ENCODE measurements at regions not wholly inside any gene's neighbourhood (a gene's known extent, or its start where the extent isn't known, plus 50 kb on each side); places are given as distances from the start of the nearest gene placed in this dataset.

DNA sequence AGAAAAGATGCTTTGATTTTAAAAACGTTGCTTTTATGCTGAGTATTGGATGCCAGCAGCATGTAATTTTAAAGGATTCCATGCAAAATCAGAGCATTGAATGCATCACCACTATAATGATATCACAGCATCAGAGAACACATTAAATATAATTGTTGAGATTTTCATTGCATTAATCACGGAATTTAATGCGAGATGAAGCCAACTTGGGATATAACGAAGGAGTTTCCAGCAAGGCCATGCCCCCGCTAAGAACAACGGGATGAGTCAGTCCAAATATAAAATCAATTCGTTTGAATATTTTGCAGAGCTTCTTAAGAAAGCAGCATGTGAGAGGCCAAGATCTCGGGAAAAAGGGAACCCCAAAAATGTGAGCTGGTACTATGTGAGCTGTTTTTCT, 423.4 kb upstream of the CHRM3 start:
- TF ChIP-seq, protein P1, sequence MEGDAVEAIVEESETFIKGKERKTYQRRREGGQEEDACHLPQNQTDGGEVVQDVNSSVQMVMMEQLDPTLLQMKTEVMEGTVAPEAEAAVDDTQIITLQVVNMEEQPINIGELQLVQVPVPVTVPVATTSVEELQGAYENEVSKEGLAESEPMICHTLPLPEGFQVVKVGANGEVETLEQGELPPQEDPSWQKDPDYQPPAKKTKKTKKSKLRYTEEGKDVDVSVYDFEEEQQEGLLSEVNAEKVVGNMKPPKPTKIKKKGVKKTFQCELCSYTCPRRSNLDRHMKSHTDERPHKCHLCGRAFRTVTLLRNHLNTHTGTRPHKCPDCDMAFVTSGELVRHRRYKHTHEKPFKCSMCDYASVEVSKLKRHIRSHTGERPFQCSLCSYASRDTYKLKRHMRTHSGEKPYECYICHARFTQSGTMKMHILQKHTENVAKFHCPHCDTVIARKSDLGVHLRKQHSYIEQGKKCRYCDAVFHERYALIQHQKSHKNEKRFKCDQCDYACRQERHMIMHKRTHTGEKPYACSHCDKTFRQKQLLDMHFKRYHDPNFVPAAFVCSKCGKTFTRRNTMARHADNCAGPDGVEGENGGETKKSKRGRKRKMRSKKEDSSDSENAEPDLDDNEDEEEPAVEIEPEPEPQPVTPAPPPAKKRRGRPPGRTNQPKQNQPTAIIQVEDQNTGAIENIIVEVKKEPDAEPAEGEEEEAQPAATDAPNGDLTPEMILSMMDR (IDR thresholded peaks at IDR 0.05) = no peak
- TF ChIP-seq POLR2AphosphoS5 (IDR thresholded peaks at IDR 0.05) (no peak), EP300 (IDR thresholded peaks at IDR 0.05) (no peak)

Data from upper lobe of left lung (tissue), 4 donors.